GM03348 (cell line): ENCODE measurements at regions not wholly inside any gene's neighbourhood (a gene's known extent, or its start where the extent isn't known, plus 50 kb on each side); places are given as distances from the start of the nearest gene placed in this dataset.
"Not testable (repeated sequence)": the region's sequence is repeated elsewhere in the genome, so short reads cannot be mapped to it uniquely, and the experiment has no call there.

Source experiments
- DNase-seq: peaks from one replicate; pipeline ENCODE4 v3.0.0; 2012; ENCODE audit warnings: low spot score

- no peak for DNase-seq
Observed at GRCh38 chr22:47920380-47920959, 1158.0 kb downstream of the TBC1D22A start.

- DNase-seq = no peak
Observed at GRCh38 chr22:47919893-47920292, 1157.4 kb downstream of the TBC1D22A start.

GRCh38 chr22:47919001-47919441 is 1156.6 kb downstream of the TBC1D22A start:
- no peak for DNase-seq

GRCh38 chr22:47918276-47918921 is 1155.9 kb downstream of the TBC1D22A start:
- no peak for DNase-seq

GRCh38 chr22:47914481-47915097 is 1152.1 kb downstream of the TBC1D22A start:
- no peak for DNase-seq

- DNase-seq = no peak
Observed at GRCh38 chr22:47902646-47903180, 1140.3 kb downstream of the TBC1D22A start.

- DNase-seq = no peak
Observed at GRCh38 chr22:47901911-47902310, 1139.5 kb downstream of the TBC1D22A start.

- DNase-seq = no peak
Observed at GRCh38 chr22:47899894-47900293, 1137.4 kb downstream of the TBC1D22A start.

- DNase-seq = no peak
Observed at GRCh38 chr22:47898946-47899345, 1136.5 kb downstream of the TBC1D22A start.

GRCh38 chr22:47891609-47892008 is 1129.2 kb downstream of the TBC1D22A start:
- DNase-seq = no peak

- DNase-seq = no peak
Observed at GRCh38 chr22:47888817-47889216, 1126.4 kb downstream of the TBC1D22A start.

GRCh38 chr22:47884775-47885174 is 1122.3 kb downstream of the TBC1D22A start:
- DNase-seq = no peak

- DNase-seq = no peak
Observed at GRCh38 chr22:47884200-47884599, 1121.8 kb downstream of the TBC1D22A start.

- no peak for DNase-seq
Observed at GRCh38 chr22:47883757-47884156, 1121.3 kb downstream of the TBC1D22A start.

- DNase-seq = no peak
Observed at GRCh38 chr22:47879346-47879745, 1116.9 kb downstream of the TBC1D22A start.

- no peak for DNase-seq
Observed at GRCh38 chr22:47878460-47878859, 1116.0 kb downstream of the TBC1D22A start.

- DNase-seq = no peak
Observed at GRCh38 chr22:47872761-47873535, 1110.5 kb downstream of the TBC1D22A start.

- no peak for DNase-seq
Observed at GRCh38 chr22:47865626-47866025, 1103.2 kb downstream of the TBC1D22A start.

GRCh38 chr22:47862394-47862793 is 1099.9 kb downstream of the TBC1D22A start:
- DNase-seq = no peak

GRCh38 chr22:47860907-47861306 is 1098.5 kb downstream of the TBC1D22A start:
- not testable (repeated sequence) for DNase-seq

GRCh38 chr22:47859881-47860525 is 1097.6 kb downstream of the TBC1D22A start:
- DNase-seq = no peak

- no peak for DNase-seq
Observed at GRCh38 chr22:47858773-47859306, 1096.4 kb downstream of the TBC1D22A start.
